DND-41 (cell line): ENCODE measurements at regions not wholly inside any gene's neighbourhood (a gene's known extent, or its start where the extent isn't known, plus 50 kb on each side); places are given as distances from the start of the nearest gene placed in this dataset.
A peak's percentile ranks its signal among the peaks of the same experiment; 100 is the strongest.
"Not testable (repeated sequence)": the region's sequence is repeated elsewhere in the genome, so short reads cannot be mapped to it uniquely, and the experiment has no call there.

Source experiments
- ATAC-seq: fragments of 200-7000 bp; cut with Tn5 transposase; 3 replicates; pipeline ENCODE4 v1.9.1; 2021; ENCODE audit warnings: low read depth; ENCODE audit not compliant: insufficient read depth
- DNase-seq: peaks from one replicate; pipeline ENCODE4 v3.0.0-alpha.2; 2020
- H2AFZ ChIP-seq: 2 replicates; pipeline ENCODE4 v1.6.0; 2012; ENCODE audit warnings: low read depth, low read length
- H3K27ac ChIP-seq: 2 replicates; pipeline ENCODE4 v1.5.1; 2012; ENCODE audit warnings: low read length, inconsistent platforms
- H3K27me3 ChIP-seq: fragments of 200-600 bp; sonication (generic); 2 replicates; pipeline ENCODE4 v1.6.0; 2012; ENCODE audit warnings: low read length, mild to moderate bottlenecking, inconsistent platforms; ENCODE audit not compliant: insufficient read depth, poor library complexity
- H3K36me3 ChIP-seq: 2 replicates; pipeline ENCODE4 v1.5.1; 2012; ENCODE audit warnings: low read length, inconsistent platforms; ENCODE audit not compliant: insufficient read depth
- H3K4me1 ChIP-seq: 2 replicates; pipeline ENCODE4 v1.5.1; 2012; ENCODE audit warnings: mild to moderate bottlenecking, low read length; ENCODE audit not compliant: insufficient read depth
- H3K4me2 ChIP-seq: 2 replicates; pipeline ENCODE4 v1.6.0; 2012; ENCODE audit warnings: mild to moderate bottlenecking, moderate library complexity, low read length, inconsistent platforms; ENCODE audit not compliant: insufficient read depth
- H3K4me3 ChIP-seq, 2 experiments: fragments of 200-600 bp in 1 of 2; shearing (Covaris generic) in 1 of 2; 2 replicates each; pipeline ENCODE4 v1.5.1; 2012 to 2016; ENCODE audit warnings: inconsistent platforms in 2 of 2, low read length in 2 of 2, mild to moderate bottlenecking in 2 of 2, low read depth in 1 of 2, moderate library complexity in 1 of 2
- H3K79me2 ChIP-seq: 2 replicates; pipeline ENCODE4 v1.6.0; 2012; ENCODE audit warnings: low read length, inconsistent platforms; ENCODE audit not compliant: insufficient read depth
- H3K9ac ChIP-seq: 2 replicates; pipeline ENCODE4 v1.6.0; 2012; ENCODE audit warnings: low read depth, mild to moderate bottlenecking, inconsistent platforms, low read length, moderate library complexity
- H3K9me3 ChIP-seq: 2 replicates; pipeline ENCODE4 v1.5.1; 2012; ENCODE audit warnings: low read length, moderate library complexity, mild to moderate bottlenecking, inconsistent platforms; ENCODE audit not compliant: insufficient read depth, severe bottlenecking
- H4K20me1 ChIP-seq: 2 replicates; pipeline ENCODE4 v1.6.0; 2012; ENCODE audit warnings: low read length; ENCODE audit not compliant: insufficient read depth
- EZH2 ChIP-seq: IDR thresholded peaks from 3 replicates; pipeline ENCODE4 v1.6.1; 2012; ENCODE audit warnings: borderline replicate concordance, low read depth, mild to moderate bottlenecking, moderate library complexity, low read length, inconsistent platforms; ENCODE audit not compliant: severe bottlenecking
- TF ChIP-seq, protein P1 (sequence below): IDR thresholded peaks from 2 replicates; pipeline ENCODE4 v1.5.1; 2012; ENCODE audit warnings: borderline replicate concordance, low read length, moderate library complexity, mild to moderate bottlenecking; ENCODE audit not compliant: poor library complexity, severe bottlenecking; ENCODE audit errors: extremely low read depth

DNA sequence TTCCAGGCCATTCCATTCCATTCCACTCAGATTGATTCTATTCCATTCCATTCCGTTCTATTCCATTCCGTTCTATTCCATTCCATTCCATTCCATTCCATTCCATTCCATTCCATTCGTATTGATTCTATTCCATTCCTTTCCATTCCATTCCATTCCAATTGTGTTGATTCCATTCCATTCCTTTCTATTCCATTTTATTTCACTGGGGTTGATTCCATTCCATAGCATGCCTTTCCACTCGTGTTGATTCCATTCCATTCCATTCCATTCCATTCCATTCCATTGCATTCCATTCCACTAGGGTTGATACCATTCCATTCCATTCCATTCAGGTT, 1142.3 kb downstream of the RPIA start:
- no peak for ATAC-seq
- Histone ChIP-seq H3K79me2 (no peaks in the 10 kb centered on the region), H3K9ac (no peak overlapping the region), H2AFZ (no peak overlapping the region), H3K9me3 (no peaks in the 10 kb centered on the region), H3K27me3 (no peaks in the 10 kb centered on the region), H3K4me3 (no peak overlapping the region), H4K20me1 (no peaks in the 10 kb centered on the region), H3K4me1 (no peaks in the 10 kb centered on the region), H3K4me2 (no peak overlapping the region), H3K36me3 (no peaks in the 10 kb centered on the region), H3K27ac (no peak overlapping the region)
- TF ChIP-seq, protein P1, sequence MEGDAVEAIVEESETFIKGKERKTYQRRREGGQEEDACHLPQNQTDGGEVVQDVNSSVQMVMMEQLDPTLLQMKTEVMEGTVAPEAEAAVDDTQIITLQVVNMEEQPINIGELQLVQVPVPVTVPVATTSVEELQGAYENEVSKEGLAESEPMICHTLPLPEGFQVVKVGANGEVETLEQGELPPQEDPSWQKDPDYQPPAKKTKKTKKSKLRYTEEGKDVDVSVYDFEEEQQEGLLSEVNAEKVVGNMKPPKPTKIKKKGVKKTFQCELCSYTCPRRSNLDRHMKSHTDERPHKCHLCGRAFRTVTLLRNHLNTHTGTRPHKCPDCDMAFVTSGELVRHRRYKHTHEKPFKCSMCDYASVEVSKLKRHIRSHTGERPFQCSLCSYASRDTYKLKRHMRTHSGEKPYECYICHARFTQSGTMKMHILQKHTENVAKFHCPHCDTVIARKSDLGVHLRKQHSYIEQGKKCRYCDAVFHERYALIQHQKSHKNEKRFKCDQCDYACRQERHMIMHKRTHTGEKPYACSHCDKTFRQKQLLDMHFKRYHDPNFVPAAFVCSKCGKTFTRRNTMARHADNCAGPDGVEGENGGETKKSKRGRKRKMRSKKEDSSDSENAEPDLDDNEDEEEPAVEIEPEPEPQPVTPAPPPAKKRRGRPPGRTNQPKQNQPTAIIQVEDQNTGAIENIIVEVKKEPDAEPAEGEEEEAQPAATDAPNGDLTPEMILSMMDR: no peak
- TF ChIP-seq EZH2: no peak
- DNase-seq: no peak

DNA sequence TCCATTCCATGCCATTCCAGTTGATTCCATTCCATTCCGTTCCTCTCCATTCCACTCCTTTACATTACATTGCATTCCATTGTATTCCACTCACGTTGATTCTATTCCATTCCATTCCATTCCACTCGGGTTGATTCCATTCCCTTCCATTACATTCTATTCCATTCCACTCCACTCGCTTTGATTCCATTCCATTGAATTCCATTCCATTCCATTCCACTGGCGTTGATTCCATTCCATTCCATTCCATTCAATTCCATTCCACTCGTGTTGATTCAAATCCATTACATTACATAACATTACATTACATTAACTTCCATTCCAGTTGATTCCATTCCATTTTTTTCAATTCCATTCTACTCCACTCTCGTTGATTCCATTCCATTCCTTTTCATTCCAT, 1142.8 kb downstream of the RPIA start:
- Histone ChIP-seq H3K27me3 (no peaks in the 10 kb centered on the region), H4K20me1 (no peaks in the 10 kb centered on the region), H3K36me3 (no peaks in the 10 kb centered on the region), H3K9ac (no peak overlapping the region), H3K4me1 (no peaks in the 10 kb centered on the region), H3K27ac (no peak overlapping the region), H3K9me3 (no peaks in the 10 kb centered on the region), H3K4me2 (no peak overlapping the region), H3K4me3 (no peak overlapping the region), H2AFZ (no peak overlapping the region), H3K79me2 (no peaks in the 10 kb centered on the region)
- ATAC-seq (no peak), DNase-seq (no peak)
- TF ChIP-seq EZH2: no peak
- TF ChIP-seq, protein P1: no peak

DNA sequence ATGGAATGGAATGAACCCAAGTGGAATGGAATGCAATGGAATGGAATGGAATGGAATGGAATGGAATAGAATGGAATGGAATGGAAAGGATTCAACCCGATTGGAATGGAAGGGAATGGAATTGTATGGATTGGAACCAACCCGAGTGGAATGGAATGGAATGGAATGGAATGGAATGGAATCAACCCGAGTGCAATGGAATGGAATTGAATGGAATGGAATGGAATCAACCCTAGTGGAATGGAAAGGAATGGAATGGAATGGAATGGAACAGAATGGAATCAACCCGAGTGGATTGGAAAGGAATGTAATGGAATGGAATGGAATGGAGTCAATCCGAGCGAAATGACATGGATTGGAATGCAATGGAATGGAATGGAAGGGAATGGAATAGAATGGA, 1144.9 kb downstream of the RPIA start:
- not testable (repeated sequence) for H3K9me3 ChIP-seq, H3K79me2 ChIP-seq, DNase-seq, H3K36me3 ChIP-seq, H3K4me1 ChIP-seq, ATAC-seq, H3K27ac ChIP-seq, H3K27me3 ChIP-seq, H3K9ac ChIP-seq, H4K20me1 ChIP-seq, H2AFZ ChIP-seq, H3K4me2 ChIP-seq
- H3K4me3 ChIP-seq: 0 out of 4 replicates have a peak overlapping the region, but pooled peaks of 1 of the 2 experiments have one; percentile 0

DNA sequence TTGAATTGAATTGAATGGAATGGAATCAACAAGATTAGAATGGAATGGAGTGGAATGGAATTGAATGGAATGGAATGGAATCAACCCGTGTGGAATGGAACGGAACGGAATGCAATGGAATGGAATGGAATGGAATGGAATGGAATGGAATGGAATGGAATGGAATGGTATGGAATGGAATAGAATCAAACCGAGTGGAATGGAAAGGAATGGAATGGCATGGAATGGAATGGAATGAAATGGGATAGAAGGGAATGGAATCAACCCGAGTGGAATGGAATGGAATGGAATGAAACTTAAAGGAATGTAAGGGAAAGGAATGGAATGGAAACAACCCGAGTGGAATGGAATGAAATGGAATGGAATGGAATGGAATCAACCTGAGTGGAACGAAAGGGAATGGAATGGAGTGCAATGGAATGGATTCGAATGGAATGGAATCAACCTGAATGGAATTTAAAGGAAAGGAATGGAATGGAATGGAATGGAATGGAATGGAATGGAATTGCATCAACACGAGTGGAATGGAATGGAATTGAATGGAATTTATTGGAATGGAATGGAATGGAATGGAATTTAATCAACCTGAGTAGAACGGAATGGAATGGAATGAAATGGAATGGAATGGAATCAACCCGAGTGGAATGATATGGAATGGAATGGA, 1146.6 kb downstream of the RPIA start:
- no peaks in the 10 kb centered on the region for H3K27me3 ChIP-seq
- no peak for TF ChIP-seq EZH2
- TF ChIP-seq, protein P1: no peak
- no peak overlapping the region for H3K4me2 ChIP-seq
- H2AFZ ChIP-seq: no peak overlapping the region
- H3K79me2 ChIP-seq: no peaks in the 10 kb centered on the region
- DNase-seq (no peak), ATAC-seq (no peak)
- peak overlapping the region in 1 of 2 experiments; percentile 2; a peak in 1 of 4 replicates for H3K4me3 ChIP-seq
- H3K4me1 ChIP-seq: no peaks in the 10 kb centered on the region
- no peaks in the 10 kb centered on the region for H3K9me3 ChIP-seq
- no peak overlapping the region for H3K9ac ChIP-seq
- H3K27ac ChIP-seq: no peak overlapping the region
- no peaks in the 10 kb centered on the region for H4K20me1 ChIP-seq
- H3K36me3 ChIP-seq: no peaks in the 10 kb centered on the region

DNA sequence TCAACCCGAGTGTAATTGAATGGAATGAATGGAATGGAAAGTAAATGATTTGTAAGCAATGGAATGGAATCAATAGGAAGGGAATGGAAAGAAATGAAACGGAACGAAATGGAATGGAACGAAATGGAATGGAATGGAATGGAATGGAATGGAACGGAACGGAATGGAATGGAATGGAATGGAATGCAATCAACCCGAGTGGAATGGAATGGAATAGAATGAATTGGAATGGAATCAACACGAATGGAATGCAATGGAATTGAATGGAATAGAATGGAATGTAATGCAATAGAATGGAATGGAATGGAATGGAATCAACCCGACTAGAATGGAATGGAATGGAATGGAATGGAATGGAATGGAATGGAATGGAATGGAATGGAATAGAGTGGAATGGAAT, 1148.7 kb downstream of the RPIA start:
- H4K20me1 ChIP-seq, H3K27me3 ChIP-seq, H3K9me3 ChIP-seq, H3K79me2 ChIP-seq, H3K27ac ChIP-seq, H3K4me1 ChIP-seq, ATAC-seq, H2AFZ ChIP-seq, H3K9ac ChIP-seq, DNase-seq, H3K36me3 ChIP-seq, H3K4me2 ChIP-seq: not testable (repeated sequence)
- 0 out of 4 replicates have a peak overlapping the region, but pooled peaks of 1 of the 2 experiments have one; percentile 1 for H3K4me3 ChIP-seq

DNA sequence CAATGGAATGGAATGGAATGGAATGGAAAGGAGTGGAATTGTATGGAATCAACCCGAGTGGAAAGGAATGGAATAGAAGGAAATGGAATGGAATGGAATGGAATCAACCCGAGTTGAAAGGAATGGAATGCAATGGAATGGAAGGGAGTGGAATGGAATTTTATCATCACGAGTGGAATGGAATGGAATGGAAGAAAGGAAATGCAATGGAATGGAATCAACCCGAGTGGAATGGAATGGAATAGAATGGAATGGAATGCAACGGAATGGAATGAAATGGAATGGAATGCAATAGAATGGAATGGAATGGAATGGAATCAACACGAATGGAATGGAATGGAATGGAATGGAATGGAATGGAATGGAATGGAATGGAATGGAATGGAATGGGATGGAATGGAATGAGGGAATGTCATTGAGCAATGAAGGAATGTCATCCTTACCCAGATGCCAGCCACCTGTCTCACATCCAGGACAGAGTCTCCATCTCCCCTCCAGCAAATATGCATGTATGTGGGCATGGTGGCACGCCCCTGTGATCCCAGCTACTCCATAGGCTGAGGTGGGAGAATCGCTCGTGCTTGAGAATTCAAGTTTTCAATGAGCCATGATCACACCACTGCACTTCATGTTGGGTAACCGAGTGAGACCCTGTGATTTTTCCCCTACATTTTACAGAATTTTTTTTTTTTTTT, 1149.5 kb downstream of the RPIA start:
- H3K9me3 ChIP-seq, H3K4me3 ChIP-seq, H3K27ac ChIP-seq, H3K36me3 ChIP-seq, H3K9ac ChIP-seq, H3K4me2 ChIP-seq, H3K79me2 ChIP-seq, H2AFZ ChIP-seq, H3K4me1 ChIP-seq, ATAC-seq, DNase-seq, H4K20me1 ChIP-seq, H3K27me3 ChIP-seq: not testable (repeated sequence)
